Fibroblast of lung (primary cell): ENCODE measurements at regions not wholly inside any gene's neighbourhood (a gene's known extent, or its start where the extent isn't known, plus 50 kb on each side); places are given as distances from the start of the nearest gene placed in this dataset.

Source experiments
- EZH2 ChIP-seq: IDR thresholded peaks from 2 replicates; pipeline ENCODE4 v1.5.1; 2012; ENCODE audit warnings: low read length, control low read depth, mild to moderate bottlenecking; ENCODE audit errors: missing control alignments
- TF ChIP-seq, protein P1 (sequence below), 2 donors: IDR thresholded peaks in 1 of 2; conservative IDR thresholded peaks in 1 of 2; 1 replicate in 1 of 2; 2 replicates in 1 of 2; pipeline ENCODE4 v1.5.1; 2011 to 2012; ENCODE audit warnings: low read length in 2 of 2, control low read depth in 1 of 2, inconsistent platforms in 1 of 2, low read depth in 1 of 2, mild to moderate bottlenecking in 1 of 2

DNA sequence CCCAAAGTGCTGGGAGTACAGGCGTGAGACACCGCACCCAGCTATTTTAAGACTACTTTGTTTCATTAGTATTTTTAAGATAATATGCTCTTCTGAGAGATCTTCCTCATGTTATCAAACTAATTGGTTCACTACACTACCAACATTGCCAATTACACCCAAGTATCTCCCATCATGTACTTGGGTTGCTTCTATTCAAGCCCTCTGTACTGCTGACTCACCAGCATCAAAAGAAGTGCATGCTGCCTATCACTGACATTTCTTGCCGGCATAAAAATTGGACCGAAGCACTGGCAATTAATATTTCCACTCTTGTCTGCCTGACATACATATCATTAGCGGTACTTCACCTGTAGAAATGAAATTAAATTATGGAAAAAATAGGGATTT, 164.2 kb upstream of the NBEA start:
- TF ChIP-seq, protein P1, sequence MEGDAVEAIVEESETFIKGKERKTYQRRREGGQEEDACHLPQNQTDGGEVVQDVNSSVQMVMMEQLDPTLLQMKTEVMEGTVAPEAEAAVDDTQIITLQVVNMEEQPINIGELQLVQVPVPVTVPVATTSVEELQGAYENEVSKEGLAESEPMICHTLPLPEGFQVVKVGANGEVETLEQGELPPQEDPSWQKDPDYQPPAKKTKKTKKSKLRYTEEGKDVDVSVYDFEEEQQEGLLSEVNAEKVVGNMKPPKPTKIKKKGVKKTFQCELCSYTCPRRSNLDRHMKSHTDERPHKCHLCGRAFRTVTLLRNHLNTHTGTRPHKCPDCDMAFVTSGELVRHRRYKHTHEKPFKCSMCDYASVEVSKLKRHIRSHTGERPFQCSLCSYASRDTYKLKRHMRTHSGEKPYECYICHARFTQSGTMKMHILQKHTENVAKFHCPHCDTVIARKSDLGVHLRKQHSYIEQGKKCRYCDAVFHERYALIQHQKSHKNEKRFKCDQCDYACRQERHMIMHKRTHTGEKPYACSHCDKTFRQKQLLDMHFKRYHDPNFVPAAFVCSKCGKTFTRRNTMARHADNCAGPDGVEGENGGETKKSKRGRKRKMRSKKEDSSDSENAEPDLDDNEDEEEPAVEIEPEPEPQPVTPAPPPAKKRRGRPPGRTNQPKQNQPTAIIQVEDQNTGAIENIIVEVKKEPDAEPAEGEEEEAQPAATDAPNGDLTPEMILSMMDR (conservative IDR thresholded peaks at IDR 0.05 in 1 of 2, IDR thresholded peaks at IDR 0.05 in 1 of 2; ENCODE audit: low read depth in 1 of 2, low read length in 2 of 2), result no peak
- no peak for TF ChIP-seq EZH2
